ENCODE measurements at regions not wholly inside any gene's neighbourhood (a gene's known extent, or its start where the extent isn't known, plus 50 kb on each side); places are given as distances from the start of the nearest gene placed in this dataset.
A peak's percentile ranks its signal among the peaks of the same experiment; 100 is the strongest.

GRCh38 chr2:220148471-220149248, 521.2 kb downstream of the SLC4A3 start:
- H3K79me2 ChIP-seq (ENCODE audit: insufficient read depth, low read length) = no peaks in the 10 kb centered on the region
- H3K4me1 ChIP-seq (ENCODE audit: insufficient read depth, low read length) = peaks cover 3% of the 10 kb centered on the region
- H3K9ac ChIP-seq (ENCODE audit: low read length) = no peak overlapping the region
- no peaks in the 10 kb centered on the region for H3K27me3 ChIP-seq (ENCODE audit: insufficient read depth, low read length)
- Mint-ChIP-seq H3K4me3 (ENCODE audit: unreplicated experiment) (no peak overlapping the region), H3K36me3 (ENCODE audit: low read depth, unreplicated experiment) (no peaks in the 10 kb centered on the region), H3K4me1 (ENCODE audit: low read depth, unreplicated experiment) (peaks cover 2% of the 10 kb centered on the region), H3K27ac (ENCODE audit: unreplicated experiment) (no peak overlapping the region), H3K27me3 (ENCODE audit: low read depth, unreplicated experiment) (no peaks in the 10 kb centered on the region), H3K9me3 (ENCODE audit: unreplicated experiment) (no peaks in the 10 kb centered on the region)
- H3K9me3 ChIP-seq (ENCODE audit: insufficient read depth, low read depth, low read length) = no peaks in the 10 kb centered on the region
- H3K27ac ChIP-seq (ENCODE audit: low read depth, low read length) = no peak overlapping the region
- DNase-seq (ENCODE audit: low read depth) (peak; percentile 33), FAIRE-seq (no peak)
- H4K20me1 ChIP-seq (ENCODE audit: insufficient read depth, low read length) = no peaks in the 10 kb centered on the region
- no peak overlapping the region for H3K4me3 ChIP-seq (ENCODE audit: insufficient read depth, low read depth, low read length)
- H2AFZ ChIP-seq (ENCODE audit: low read depth, low read length) = no peak overlapping the region
- no peaks in the 10 kb centered on the region for H3K36me3 ChIP-seq (ENCODE audit: insufficient read depth, low read length)
- TF ChIP-seq CTCF (IDR thresholded peaks at IDR 0.05; ENCODE audit: insufficient read depth, low read depth, low read length) = no peak
- no peak for TF ChIP-seq EZH2 (IDR thresholded peaks at IDR 0.05; ENCODE audit: insufficient read depth, low read length)
- H3K4me2 ChIP-seq (ENCODE audit: low read length) = no peak overlapping the region

- H3K4me1 ChIP-seq (ENCODE audit: insufficient read depth, low read length) = no peaks in the 10 kb centered on the region
- no peaks in the 10 kb centered on the region for H3K36me3 Mint-ChIP-seq (ENCODE audit: low read depth, unreplicated experiment)
- TF ChIP-seq CTCF (IDR thresholded peaks at IDR 0.05; ENCODE audit: insufficient read depth, low read depth, low read length) = no peak
- no peaks in the 10 kb centered on the region for H4K20me1 ChIP-seq (ENCODE audit: insufficient read depth, low read length)
- H3K4me3 Mint-ChIP-seq (ENCODE audit: unreplicated experiment) = no peak overlapping the region
- H3K9me3 Mint-ChIP-seq (ENCODE audit: unreplicated experiment) = no peaks in the 10 kb centered on the region
- FAIRE-seq (no peak), DNase-seq (ENCODE audit: low read depth) (no peak)
- H3K27ac Mint-ChIP-seq (ENCODE audit: unreplicated experiment) = no peak overlapping the region
- no peaks in the 10 kb centered on the region for H3K36me3 ChIP-seq (ENCODE audit: insufficient read depth, low read length)
- no peaks in the 10 kb centered on the region for H3K79me2 ChIP-seq (ENCODE audit: insufficient read depth, low read length)
- no peaks in the 10 kb centered on the region for H3K27me3 Mint-ChIP-seq (ENCODE audit: low read depth, unreplicated experiment)
- H3K4me3 ChIP-seq (ENCODE audit: insufficient read depth, low read depth, low read length) = no peak overlapping the region
- no peak overlapping the region for H3K9ac ChIP-seq (ENCODE audit: low read length)
- no peaks in the 10 kb centered on the region for H3K9me3 ChIP-seq (ENCODE audit: insufficient read depth, low read depth, low read length)
- H2AFZ ChIP-seq (ENCODE audit: low read depth, low read length) = no peak overlapping the region
- no peaks in the 10 kb centered on the region for H3K4me1 Mint-ChIP-seq (ENCODE audit: low read depth, unreplicated experiment)
- no peak overlapping the region for H3K4me2 ChIP-seq (ENCODE audit: low read length)
- no peak overlapping the region for H3K27ac ChIP-seq (ENCODE audit: low read depth, low read length)
- no peaks in the 10 kb centered on the region for H3K27me3 ChIP-seq (ENCODE audit: insufficient read depth, low read length)
Measured at GRCh38 chr2:220151341-220151740, 523.9 kb downstream of the SLC4A3 start.

- no peak overlapping the region for H3K27ac Mint-ChIP-seq (ENCODE audit: unreplicated experiment)
- H3K79me2 ChIP-seq (ENCODE audit: insufficient read depth, low read length) = no peaks in the 10 kb centered on the region
- no peak overlapping the region for H3K9ac ChIP-seq (ENCODE audit: low read length)
- H3K4me1 ChIP-seq (ENCODE audit: insufficient read depth, low read length) = no peaks in the 10 kb centered on the region
- H3K4me2 ChIP-seq (ENCODE audit: low read length) = no peak overlapping the region
- no peaks in the 10 kb centered on the region for H3K27me3 Mint-ChIP-seq (ENCODE audit: low read depth, unreplicated experiment)
- no peak for TF ChIP-seq EZH2 (IDR thresholded peaks at IDR 0.05; ENCODE audit: insufficient read depth, low read length)
- TF ChIP-seq CTCF (IDR thresholded peaks at IDR 0.05; ENCODE audit: insufficient read depth, low read depth, low read length) = no peak
- H4K20me1 ChIP-seq (ENCODE audit: insufficient read depth, low read length) = no peaks in the 10 kb centered on the region
- no peak overlapping the region for H3K4me3 ChIP-seq (ENCODE audit: insufficient read depth, low read depth, low read length)
- H2AFZ ChIP-seq (ENCODE audit: low read depth, low read length) = no peak overlapping the region
- no peaks in the 10 kb centered on the region for H3K36me3 ChIP-seq (ENCODE audit: insufficient read depth, low read length)
- no peaks in the 10 kb centered on the region for H3K9me3 Mint-ChIP-seq (ENCODE audit: unreplicated experiment)
- no peak overlapping the region for H3K27ac ChIP-seq (ENCODE audit: low read depth, low read length)
- no peak for DNase-seq (ENCODE audit: low read depth)
- H3K36me3 Mint-ChIP-seq (ENCODE audit: low read depth, unreplicated experiment) = no peaks in the 10 kb centered on the region
- no peaks in the 10 kb centered on the region for H3K27me3 ChIP-seq (ENCODE audit: insufficient read depth, low read length)
- H3K9me3 ChIP-seq (ENCODE audit: insufficient read depth, low read depth, low read length) = no peaks in the 10 kb centered on the region
- no peak for FAIRE-seq
- no peaks in the 10 kb centered on the region for H3K4me1 Mint-ChIP-seq (ENCODE audit: low read depth, unreplicated experiment)
- H3K4me3 Mint-ChIP-seq (ENCODE audit: unreplicated experiment) = no peak overlapping the region
Measured at GRCh38 chr2:220152281-220152935, 525.0 kb downstream of the SLC4A3 start.
